DMS 273 (cell line): ENCODE measurements at regions not wholly inside any gene's neighbourhood (a gene's known extent, or its start where the extent isn't known, plus 50 kb on each side); places are given as distances from the start of the nearest gene placed in this dataset.
A peak's percentile ranks its signal among the peaks of the same experiment; 100 is the strongest.

ENCODE experiments used
- DNase-seq: peaks from one replicate; lab custom pipeline; 2025; ENCODE audit not compliant: unreplicated experiment; lab: John Stamatoyannopoulos, UW

DNA sequence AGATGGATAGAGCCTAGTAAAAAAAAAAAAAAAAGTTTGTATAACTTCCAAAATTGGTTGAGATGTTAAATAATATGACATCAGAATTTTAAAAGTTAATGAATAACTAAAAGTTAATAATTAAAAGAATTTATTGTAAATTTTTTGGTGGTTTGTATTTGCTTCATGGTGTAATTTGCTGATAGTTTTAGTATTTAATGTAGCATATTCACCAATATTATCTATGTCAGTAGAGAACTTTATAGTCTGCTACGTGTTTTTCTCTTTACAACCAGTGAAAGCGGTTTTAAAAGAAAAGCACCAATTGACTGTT, 51.8 kb upstream of the STEAP4 start:
- DNase-seq, result no peak

DNA sequence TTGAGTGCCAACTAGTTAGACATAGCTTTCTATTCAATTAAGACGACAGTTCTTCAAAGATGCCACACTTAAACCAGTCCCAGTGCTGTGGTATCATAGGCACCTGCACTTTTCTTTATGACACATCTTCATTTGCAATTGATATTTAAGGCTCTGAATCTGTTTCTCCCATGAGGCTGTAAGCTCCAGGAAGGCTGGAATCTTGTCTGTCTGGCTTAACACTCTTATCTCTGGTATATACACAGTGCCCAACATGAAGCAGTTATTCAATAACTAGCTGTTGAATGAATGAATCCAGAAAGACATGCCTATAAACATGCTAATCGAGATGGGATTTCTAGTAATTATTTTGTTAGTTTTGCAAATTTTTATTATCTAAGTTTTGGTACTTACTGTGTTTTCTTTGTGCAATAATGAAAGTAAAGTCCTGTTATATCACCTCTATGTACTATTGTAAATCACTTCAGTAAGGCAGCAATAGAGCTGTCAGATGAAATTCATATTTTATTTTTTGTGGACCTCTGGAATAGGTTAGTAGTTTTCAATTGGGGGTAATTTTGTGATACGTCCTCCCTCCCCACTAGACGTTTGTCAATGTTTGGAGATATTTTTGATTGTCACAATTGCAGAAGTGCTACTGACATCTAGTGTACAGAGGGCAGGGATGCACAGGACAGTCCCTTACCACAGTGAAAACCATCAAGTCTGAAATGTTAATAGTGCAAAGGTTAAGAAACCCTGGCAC, 51.3 kb upstream of the STEAP4 start:
- DNase-seq, result peak; percentile 38

DNA sequence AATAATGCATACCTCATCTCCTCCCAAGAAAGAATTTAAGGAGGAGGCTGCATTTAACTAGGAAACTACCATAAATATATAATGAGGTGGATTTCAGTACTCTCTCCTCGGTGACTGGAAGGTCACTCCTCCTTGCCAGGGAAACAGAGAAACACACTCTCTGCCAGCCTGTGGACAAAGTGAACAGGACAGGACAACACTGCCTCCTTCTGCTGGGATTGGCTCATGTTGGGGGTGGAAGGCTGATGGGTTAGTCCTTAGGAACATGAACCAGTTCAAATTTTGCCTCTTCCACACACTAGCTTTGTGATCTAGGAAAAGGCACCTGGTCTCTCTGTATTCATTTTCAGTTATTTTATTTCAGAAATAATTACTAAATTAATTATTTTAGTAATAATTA, 50.6 kb upstream of the STEAP4 start:
- peak; percentile 27 for DNase-seq
